ENCODE measurements at regions not wholly inside any gene's neighbourhood (a gene's known extent, or its start where the extent isn't known, plus 50 kb on each side); places are given as distances from the start of the nearest gene placed in this dataset.

GRCh38 chr1:221939607-221940006, 197.7 kb upstream of the DUSP10 start:
- no peak for TF ChIP-seq CTCF (IDR thresholded peaks at IDR 0.05)
- no peak for TF ChIP-seq TEAD4 (CRISPR knock-in tag; IDR thresholded peaks at IDR 0.05)
- no peak for TF ChIP-seq USF2 (CRISPR knock-in tag; IDR thresholded peaks at IDR 0.05)
- TF ChIP-seq, protein P1, sequence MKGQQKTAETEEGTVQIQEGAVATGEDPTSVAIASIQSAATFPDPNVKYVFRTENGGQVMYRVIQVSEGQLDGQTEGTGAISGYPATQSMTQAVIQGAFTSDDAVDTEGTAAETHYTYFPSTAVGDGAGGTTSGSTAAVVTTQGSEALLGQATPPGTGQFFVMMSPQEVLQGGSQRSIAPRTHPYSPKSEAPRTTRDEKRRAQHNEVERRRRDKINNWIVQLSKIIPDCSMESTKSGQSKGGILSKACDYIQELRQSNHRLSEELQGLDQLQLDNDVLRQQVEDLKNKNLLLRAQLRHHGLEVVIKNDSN (CRISPR knock-in tag; IDR thresholded peaks at IDR 0.05), result no peak
- no peak for TF ChIP-seq CBFB (CRISPR knock-in tag; IDR thresholded peaks at IDR 0.05; ENCODE audit: low read depth)
- no peak for TF ChIP-seq ETV6 (CRISPR knock-in tag; IDR thresholded peaks at IDR 0.05)

All from WTC11 (cell line).